ENCODE measurements at regions not wholly inside any gene's neighbourhood (a gene's known extent, or its start where the extent isn't known, plus 50 kb on each side); places are given as distances from the start of the nearest gene placed in this dataset.
"Not testable (repeated sequence)": the region's sequence is repeated elsewhere in the genome, so short reads cannot be mapped to it uniquely, and the experiment has no call there.

- no peak for DNase-seq
Measured at GRCh38 chr3:106457281-106458180, 588.7 kb upstream of the CBLB start.

DNA sequence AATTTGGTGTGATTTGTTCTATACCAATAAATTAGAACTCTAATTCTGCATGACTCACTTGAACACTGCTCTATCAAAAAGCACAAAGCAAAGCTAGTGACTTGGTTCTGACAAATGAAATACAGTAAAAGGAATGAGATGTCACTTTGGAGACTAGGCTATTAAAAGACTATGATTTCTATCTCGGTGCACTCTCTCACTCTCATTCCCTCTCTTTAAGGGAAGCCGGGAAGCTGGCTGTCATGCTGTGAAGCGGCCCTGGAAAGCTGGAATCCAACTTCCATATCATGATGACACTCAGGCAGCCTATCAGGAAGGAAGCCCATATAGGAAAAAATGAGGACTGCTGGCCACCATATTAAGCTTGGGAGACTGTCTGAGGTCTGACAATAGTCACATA is 590.1 kb upstream of the CBLB start:
- no peak for DNase-seq

DNA sequence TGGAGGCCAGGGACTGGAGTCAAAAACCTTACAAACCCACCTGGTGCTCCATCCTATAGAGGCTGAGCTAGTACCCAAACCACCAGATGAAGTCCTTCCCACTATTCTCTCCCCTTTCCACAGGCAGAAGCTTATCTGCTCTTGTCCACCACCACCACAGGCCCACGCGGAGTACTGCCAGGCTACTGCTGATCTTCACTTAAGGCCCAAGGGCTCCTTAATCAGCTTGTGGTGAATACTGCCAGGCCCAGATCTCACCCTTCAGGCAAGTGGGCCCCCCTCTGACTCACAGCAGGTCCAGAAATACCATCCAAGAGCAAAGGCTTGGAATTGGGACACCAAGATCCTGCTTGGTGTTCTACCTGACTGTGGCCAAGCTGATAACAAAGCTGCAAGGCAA is 598.1 kb upstream of the CBLB start:
- DNase-seq: no peak

DNA sequence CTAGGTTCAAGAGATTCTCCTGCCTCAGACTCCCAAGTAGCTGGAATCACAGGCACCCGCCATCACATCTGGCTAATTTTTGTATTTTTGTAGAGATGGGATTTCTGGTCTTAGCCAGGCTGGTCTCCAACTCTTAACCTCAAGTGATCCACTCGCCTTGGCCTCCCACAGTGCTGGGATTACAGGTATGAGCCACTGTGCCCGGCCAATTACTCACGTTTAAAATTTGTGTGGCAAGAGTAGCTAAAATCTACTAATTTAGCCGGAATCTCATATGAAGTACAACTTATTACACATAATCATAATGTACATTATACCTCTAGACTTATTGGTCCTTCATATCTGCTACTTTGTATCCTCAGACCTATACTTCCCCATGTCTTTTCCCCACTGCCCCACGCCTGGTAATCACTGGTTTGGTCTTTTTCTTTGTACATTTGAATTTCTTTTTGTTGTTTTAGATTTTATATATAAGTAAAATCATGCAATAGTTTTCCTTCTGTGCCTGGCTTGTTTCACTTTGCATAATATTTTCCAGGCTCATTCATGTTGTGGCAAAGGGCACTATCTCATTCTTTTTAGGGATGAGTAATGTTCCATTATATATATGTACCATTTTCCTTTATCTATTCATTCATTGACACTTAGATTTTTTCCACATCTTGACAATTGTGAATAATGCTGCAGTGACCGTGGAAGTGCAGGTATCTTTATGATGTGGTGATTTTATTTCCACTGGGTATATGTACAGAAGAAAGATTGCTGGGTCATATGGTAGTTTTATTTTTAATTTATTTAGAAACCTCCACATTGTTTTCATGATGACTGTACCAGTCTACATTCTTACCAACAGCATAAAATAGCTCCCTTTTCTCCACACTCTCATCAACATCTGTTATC is 605.0 kb upstream of the CBLB start:
- DNase-seq: no peak

DNA sequence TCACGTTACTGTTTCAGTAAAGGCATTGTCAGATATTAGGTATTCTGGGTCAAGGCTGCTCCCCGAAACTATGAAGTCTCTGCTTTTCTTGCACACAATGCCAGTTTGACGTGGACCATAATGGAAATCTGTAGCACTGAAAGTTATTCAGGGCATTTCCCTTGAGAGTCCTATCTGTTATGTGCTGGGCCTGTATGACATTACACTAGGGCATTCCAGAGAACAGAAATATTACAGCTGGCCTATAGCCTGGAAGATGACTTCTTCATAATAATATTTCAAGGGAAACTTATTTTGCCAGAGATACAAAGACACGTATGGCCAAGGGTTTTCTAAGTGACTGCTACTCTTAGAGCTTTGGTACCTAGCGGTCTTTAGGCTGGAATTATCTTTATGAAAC is 613.6 kb upstream of the CBLB start:
- DNase-seq: no peak

- no peak for DNase-seq
Measured at GRCh38 chr3:106485217-106485616, 616.4 kb upstream of the CBLB start.

DNA sequence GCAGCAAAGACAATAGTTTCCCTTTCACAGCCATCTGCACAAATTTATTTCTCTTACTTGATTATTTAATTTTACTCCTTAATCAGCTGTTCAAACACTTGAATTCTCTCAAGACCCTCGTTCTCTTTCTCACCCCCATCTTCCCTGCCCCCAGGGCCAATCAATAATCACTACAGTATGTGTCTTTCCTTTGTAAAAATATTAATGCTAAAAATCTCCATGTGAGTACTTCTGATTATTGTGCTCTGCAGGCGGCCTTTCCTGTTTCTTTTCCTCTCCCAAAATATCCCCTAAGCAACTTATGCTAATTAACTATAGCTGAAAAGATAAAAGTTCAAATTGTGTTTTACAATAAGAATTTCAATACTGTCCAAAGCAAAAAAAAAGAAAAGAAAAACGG is 617.0 kb upstream of the CBLB start:
- DNase-seq: no peak

DNA sequence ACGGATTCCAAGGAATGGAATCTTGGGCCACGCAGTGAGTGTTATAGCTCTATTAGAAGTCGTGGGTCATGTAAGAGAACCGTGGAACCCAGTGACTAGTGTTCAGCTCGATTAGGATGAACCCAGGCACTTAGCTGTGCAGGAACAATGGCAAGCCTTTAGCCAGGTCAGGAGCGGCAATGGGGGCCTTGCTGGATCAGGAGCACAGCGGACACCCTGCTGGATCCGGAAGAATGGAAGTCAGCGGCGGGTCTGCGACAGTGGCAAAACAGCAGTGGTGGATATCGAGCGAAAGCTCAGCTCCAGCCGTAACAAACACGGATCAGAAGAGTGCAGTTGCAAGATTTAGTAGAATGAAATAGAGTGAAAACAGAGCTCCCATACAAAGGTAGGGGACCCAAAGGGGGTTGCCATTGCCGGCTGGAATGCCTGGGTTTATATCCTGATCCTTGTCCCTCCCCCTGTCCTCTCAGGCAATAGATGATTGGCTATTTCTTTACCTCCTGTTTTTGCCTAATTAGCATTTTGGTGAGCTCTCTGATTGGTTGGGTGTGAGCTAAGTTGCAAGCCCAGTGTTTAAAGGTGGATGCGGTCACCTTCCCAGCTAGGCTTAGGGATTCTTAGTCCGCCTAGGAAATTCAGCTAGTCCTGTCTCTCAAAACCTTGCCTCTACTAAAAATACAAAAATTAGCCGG is 618.3 kb upstream of the CBLB start:
- DNase-seq: not testable (repeated sequence)

DNA sequence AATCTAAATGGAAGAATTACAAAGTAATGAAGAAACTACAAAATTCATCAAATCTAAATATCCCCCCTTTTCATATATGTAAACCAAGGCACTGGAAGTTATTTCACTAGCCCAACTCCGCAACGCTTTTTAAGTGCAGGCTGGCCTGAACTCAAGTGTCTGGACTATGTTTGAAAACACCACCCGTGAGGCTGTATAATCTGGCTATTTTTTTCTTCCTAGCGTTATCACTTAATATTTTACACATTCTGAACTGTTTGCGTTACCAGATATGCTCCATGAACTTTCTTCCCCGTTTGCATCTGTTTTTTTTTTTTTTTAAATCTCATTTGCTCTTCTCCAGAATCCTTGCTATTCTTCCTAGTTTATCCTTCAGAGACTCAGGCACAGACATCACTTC is 619.5 kb upstream of the CBLB start:
- no peak for DNase-seq

GRCh38 chr3:106491796-106492195 is 623.0 kb upstream of the CBLB start:
- no peak for DNase-seq

- no peak for DNase-seq
Measured at GRCh38 chr3:106508331-106508893, 639.6 kb upstream of the CBLB start.

GRCh38 chr3:106510206-106510605 is 641.4 kb upstream of the CBLB start:
- no peak for DNase-seq

DNA sequence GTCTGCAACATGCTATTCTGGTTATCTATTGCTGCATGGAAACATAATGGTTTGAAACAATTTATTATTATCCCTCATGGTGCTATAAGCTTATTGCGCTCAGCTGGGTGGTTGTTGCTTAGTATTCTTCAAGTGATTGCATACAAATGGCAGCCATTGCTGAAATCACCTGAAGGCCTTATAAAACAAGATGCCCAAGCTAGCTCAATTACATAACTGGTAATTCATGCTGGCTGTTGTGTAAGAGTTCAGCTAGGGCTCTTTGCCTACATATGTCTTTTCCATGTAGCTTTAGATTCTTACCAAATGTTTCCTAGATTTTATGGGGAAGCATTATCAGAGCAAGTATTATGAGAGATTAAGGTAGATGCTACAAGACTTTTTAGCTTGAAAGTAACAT is 644.0 kb upstream of the CBLB start:
- no peak for DNase-seq

DNA sequence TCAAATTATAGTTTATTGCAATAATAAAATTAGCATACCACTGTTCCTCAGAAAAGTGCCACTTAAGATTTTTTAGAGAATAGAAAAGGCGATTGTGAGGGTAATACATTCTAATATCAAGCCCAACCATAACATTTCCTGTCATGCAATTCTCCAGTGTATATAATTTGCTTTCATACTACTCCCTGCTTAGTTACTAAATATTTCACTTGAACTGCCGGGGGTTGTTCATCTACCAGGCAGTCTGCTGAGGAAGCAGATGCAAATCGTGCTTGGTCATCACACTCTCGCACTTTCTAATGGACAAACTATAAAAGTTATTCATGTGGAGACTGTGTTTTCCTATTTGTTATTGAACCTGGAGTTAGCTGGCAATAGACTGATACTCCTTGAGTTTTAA is 645.6 kb upstream of the CBLB start:
- no peak for DNase-seq

- no peak for DNase-seq
Measured at GRCh38 chr3:106518516-106518915, 649.7 kb upstream of the CBLB start.

DNA sequence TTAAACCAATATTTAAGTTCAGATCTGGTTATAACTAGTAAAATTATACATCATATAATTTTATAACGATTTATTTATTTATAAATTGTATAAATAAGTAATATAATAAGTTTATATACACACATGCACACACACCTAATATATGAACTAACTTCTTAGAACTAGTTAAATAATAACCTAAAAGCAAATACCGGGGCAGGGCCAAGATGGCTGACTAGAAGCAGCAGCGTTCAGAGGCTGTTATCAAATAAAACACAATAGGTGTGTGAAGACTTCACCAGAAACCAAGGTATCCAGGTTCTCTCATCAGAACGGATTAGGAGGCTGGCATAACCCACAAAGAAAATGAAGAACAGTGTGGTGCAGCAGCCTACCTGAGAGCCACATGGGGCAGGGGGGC is 653.6 kb upstream of the CBLB start:
- no peak for DNase-seq

GRCh38 chr3:106528932-106529331 is 660.1 kb upstream of the CBLB start:
- DNase-seq: no peak

GRCh38 chr3:106529738-106530137 is 660.9 kb upstream of the CBLB start:
- DNase-seq: no peak

DNA sequence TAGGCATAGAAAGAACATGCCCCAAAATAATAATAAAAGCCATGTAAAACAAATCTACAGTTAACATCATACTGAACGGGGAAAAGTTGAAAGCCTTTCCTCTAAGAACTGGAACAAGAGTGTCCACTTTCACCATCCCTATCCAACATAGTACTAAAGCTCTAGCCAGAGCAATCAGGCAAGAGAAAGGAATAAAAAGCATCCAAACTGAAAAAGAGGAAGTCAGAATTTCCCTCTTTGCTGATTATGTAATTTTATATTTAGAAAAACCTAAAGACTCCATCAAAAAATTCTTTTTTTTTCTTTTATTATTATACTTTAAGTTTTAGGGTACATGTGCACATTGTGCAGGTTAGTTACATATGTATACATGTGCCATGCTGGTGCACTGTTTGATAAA is 661.6 kb upstream of the CBLB start:
- DNase-seq: no peak

DNA sequence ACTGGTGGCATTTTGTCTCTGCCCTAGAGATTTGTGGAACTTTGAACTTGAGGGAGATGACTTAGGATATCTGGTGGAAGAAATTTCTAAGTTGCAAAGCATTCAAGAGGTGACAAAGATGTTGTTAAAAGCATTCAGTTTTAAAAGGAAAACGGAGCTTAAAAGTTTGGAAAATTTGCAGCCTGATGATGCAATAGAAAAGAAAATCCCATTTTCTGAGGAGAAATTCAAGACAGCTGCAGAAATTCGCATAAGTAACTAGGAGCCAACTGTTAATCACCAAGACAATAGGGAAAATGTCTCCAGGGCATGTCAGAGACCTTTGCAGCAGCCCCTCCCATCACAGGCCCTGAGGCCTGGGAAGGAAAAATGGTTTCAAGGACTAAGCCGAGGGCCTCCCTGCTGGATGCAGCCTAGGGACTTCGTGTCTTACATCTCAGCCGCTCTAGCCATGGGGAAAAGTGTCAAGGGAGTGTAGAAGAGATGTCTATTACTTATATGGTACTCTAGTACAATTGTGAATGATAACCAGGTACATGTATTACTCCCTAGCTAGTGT is 663.0 kb upstream of the CBLB start:
- not testable (repeated sequence) for DNase-seq

- no peak for DNase-seq
Measured at GRCh38 chr3:106533093-106533787, 664.4 kb upstream of the CBLB start.

GRCh38 chr3:106533788-106534160 is 665.0 kb upstream of the CBLB start:
- no peak for DNase-seq

Data from right kidney (tissue), 1 donor.